Gastrocnemius medialis (tissue), 4 donors: ENCODE measurements at regions not wholly inside any gene's neighbourhood (a gene's known extent, or its start where the extent isn't known, plus 50 kb on each side); places are given as distances from the start of the nearest gene placed in this dataset.

Source experiments
- CTCF ChIP-seq, 5 experiments: fragments of 450-650 bp in 3 of 5; fragments of 200-600 bp in 2 of 5; sonication (generic) in 2 of 5; IDR thresholded peaks in 4 of 5; conservative IDR thresholded peaks in 1 of 5; 1 replicate in 4 of 5; 2 replicates in 1 of 5; pipeline ENCODE4 v1.5.1; 2016 to 2019; ENCODE audit warnings: antibody characterized with exemption in 5 of 5, mild to moderate bottlenecking in 3 of 5, moderate library complexity in 3 of 5
- POLR2A ChIP-seq, 2 donors: fragments of 450-650 bp; IDR thresholded peaks; one replicate each; pipeline ENCODE4 v1.6.1; 2017; ENCODE audit warnings: antibody characterized with exemption in 2 of 2, mild to moderate bottlenecking in 2 of 2, moderate library complexity in 2 of 2

GRCh38 chr11:8767466-8768142, 85.0 kb downstream of the RPL27A start:
- no peak for TF ChIP-seq CTCF (IDR thresholded peaks at IDR 0.05 in 4 of 5, conservative IDR thresholded peaks at IDR 0.05 in 1 of 5)
- TF ChIP-seq POLR2A (IDR thresholded peaks at IDR 0.05): no peak
